WERI-Rb-1 (cell line): ENCODE measurements at regions not wholly inside any gene's neighbourhood (a gene's known extent, or its start where the extent isn't known, plus 50 kb on each side); places are given as distances from the start of the nearest gene placed in this dataset.

Source experiments
- DNase-seq: peaks from one replicate; pipeline ENCODE4 v3.0.0-alpha.2; 2020
- H3K27ac ChIP-seq: fragments of 250-450 bp; sonication (Bioruptor Pico); 2 replicates; pipeline ENCODE4 v1.5.1; 2020; ENCODE audit warnings: mild to moderate bottlenecking, moderate library complexity
- H3K27me3 ChIP-seq: fragments of 250-450 bp; sonication (Bioruptor Pico); 2 replicates; pipeline ENCODE4 v1.5.1; 2021; ENCODE audit warnings: mild to moderate bottlenecking, low read depth, moderate library complexity; ENCODE audit not compliant: insufficient read depth, severe bottlenecking
- H3K36me3 ChIP-seq: fragments of 250-450 bp; sonication (Bioruptor Pico); 2 replicates; pipeline ENCODE4 v1.5.1; 2020; ENCODE audit warnings: mild to moderate bottlenecking, moderate library complexity
- H3K4me3 ChIP-seq: 2 replicates; pipeline ENCODE4 v1.5.1; 2011; ENCODE audit warnings: low read depth, mild to moderate bottlenecking, control low read depth, low read length
- H3K9me3 ChIP-seq: fragments of 250-450 bp; sonication (Bioruptor Pico); 2 replicates; pipeline ENCODE4 v1.5.1; 2021; ENCODE audit warnings: mild to moderate bottlenecking, moderate library complexity; ENCODE audit not compliant: severe bottlenecking
- CTCF ChIP-seq: IDR thresholded peaks from 2 replicates; pipeline ENCODE4 v1.5.1; 2011; ENCODE audit warnings: low read depth, mild to moderate bottlenecking, control low read depth, inconsistent platforms, low read length

DNA sequence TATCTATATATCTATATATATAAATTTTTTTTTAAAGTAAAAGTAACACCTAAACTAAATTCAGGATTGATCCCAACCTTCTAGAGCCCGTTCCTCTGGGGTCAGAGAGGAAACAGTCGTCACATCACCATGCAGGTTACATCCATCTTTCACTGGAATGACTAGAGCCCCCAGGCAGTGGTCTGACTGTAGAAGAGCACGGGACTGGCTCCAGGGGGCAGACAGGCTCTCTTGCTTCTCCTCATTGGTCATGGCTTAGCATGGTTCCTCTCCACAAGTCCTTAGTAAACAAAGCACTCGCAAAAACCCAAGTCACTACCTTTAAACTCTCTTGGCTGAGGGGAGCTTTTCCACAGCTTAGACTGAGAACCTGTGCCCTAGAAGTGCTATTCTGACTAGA lies 110.5 kb downstream of the NR2F2 start:
- no peak for DNase-seq
- no peak for TF ChIP-seq CTCF
- Histone ChIP-seq H3K9me3 (no peaks in the 10 kb centered on the region), H3K4me3 (no peak overlapping the region), H3K36me3 (no peaks in the 10 kb centered on the region), H3K27ac (no peak overlapping the region), H3K27me3 (peaks cover 71% of the 10 kb centered on the region)

DNA sequence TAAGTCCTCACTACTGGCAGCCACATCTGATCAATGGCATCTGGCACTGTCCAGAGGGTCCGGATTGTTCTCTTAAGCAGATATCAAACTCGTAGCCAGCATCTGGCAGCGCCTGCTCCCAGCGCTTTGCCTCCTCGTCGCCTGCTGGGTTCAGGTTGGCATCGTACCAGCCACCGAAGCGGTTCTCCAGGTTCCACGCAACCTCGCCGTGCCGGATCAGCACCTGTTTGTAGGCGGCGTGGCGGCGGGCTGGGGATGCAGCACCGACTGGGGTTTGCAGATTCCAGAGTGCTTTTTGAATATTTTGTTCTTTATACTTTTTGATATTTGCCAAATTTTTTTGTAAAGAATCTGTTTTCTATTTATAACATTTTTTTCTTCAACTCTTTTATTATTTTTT lies 111.6 kb downstream of the NR2F2 start:
- H3K27ac ChIP-seq: no peak overlapping the region
- H3K36me3 ChIP-seq: no peaks in the 10 kb centered on the region
- DNase-seq: no peak
- no peaks in the 10 kb centered on the region for H3K9me3 ChIP-seq
- TF ChIP-seq CTCF: no peak
- H3K27me3 ChIP-seq: peaks cover 70% of the 10 kb centered on the region
- H3K4me3 ChIP-seq: no peak overlapping the region

GRCh38 chr15:96444865-96445264 lies 114.4 kb downstream of the NR2F2 start:
- no peak for TF ChIP-seq CTCF
- DNase-seq: no peak
- peaks cover 60% of the 10 kb centered on the region for H3K27me3 ChIP-seq

GRCh38 chr15:96448923-96449322 lies 118.4 kb downstream of the NR2F2 start:
- Histone ChIP-seq H3K27me3 (peaks cover 55% of the 10 kb centered on the region), H3K4me3 (no peak overlapping the region), H3K9me3 (no peaks in the 10 kb centered on the region), H3K27ac (no peak overlapping the region), H3K36me3 (no peaks in the 10 kb centered on the region)
- TF ChIP-seq CTCF: no peak
- no peak for DNase-seq

More at GRCh38 chr15:96444865-96445264, 114.4 kb downstream of the NR2F2 start:
- Histone ChIP-seq H3K27ac (no peak overlapping the region), H3K36me3 (no peaks in the 10 kb centered on the region), H3K9me3 (no peaks in the 10 kb centered on the region), H3K4me3 (no peak overlapping the region)

- no peak for TF ChIP-seq CTCF
Measured at GRCh38 chr15:96457841-96458240, 127.3 kb downstream of the NR2F2 start.

GRCh38 chr15:96460106-96460505 lies 129.6 kb downstream of the NR2F2 start:
- DNase-seq: no peak
- no peak for TF ChIP-seq CTCF

More at GRCh38 chr15:96457841-96458240, 127.3 kb downstream of the NR2F2 start:
- Histone ChIP-seq H3K36me3 (no peaks in the 10 kb centered on the region), H3K27ac (no peak overlapping the region), H3K27me3 (peaks cover 40% of the 10 kb centered on the region), H3K9me3 (no peaks in the 10 kb centered on the region), H3K4me3 (no peak overlapping the region)
- DNase-seq: no peak

More at GRCh38 chr15:96460106-96460505, 129.6 kb downstream of the NR2F2 start:
- Histone ChIP-seq H3K27me3 (peaks cover 49% of the 10 kb centered on the region), H3K27ac (no peak overlapping the region), H3K9me3 (no peaks in the 10 kb centered on the region), H3K36me3 (no peaks in the 10 kb centered on the region), H3K4me3 (no peak overlapping the region)
